Prostate gland (tissue), 2 donors: ENCODE measurements at regions not wholly inside any gene's neighbourhood (a gene's known extent, or its start where the extent isn't known, plus 50 kb on each side); places are given as distances from the start of the nearest gene placed in this dataset.

Experiments used
- POLR2A ChIP-seq: fragments of 450-650 bp; IDR thresholded peaks from one replicate; pipeline ENCODE4 v1.6.1; 2016; ENCODE audit warnings: antibody characterized with exemption, mild to moderate bottlenecking
- POLR2AphosphoS5 ChIP-seq: sonication (generic); formaldehyde crosslinking; IDR thresholded peaks from one replicate; pipeline ENCODE4 v1.6.1; 2017; ENCODE audit warnings: antibody characterized with exemption
- TF ChIP-seq, protein P1 (sequence below), 4 experiments: fragments of 200-600 bp in 2 of 4; fragments of 450-650 bp in 2 of 4; sonication (generic) in 2 of 4; IDR thresholded peaks; 1 replicate in 3 of 4; 2 replicates in 1 of 4; pipeline ENCODE4 v1.5.1; 2016 to 2019; ENCODE audit warnings: antibody characterized with exemption in 4 of 4, mild to moderate bottlenecking in 2 of 4, moderate library complexity in 2 of 4

DNA sequence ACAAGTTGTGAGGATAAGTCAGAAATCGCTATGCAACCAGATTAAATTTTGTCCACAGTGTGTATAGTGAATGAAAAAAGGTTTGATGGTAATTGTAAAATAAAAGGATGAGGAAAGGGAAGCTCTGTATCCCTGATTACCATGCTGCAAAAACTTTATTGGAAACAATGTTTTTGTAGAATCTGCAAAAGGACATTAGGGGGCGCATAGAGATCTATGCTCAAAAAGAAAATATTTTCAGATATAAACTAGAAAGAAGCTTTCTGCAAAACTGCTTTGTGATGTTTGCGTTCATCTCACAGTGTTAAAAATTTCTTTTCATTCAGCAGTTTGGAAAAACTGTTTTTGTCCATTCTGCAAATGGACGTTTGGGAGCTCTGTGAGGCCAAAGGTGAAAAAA is 390.5 kb downstream of the OR4C45 start:
- TF ChIP-seq POLR2A (no peak), POLR2AphosphoS5 (no peak)
- TF ChIP-seq, protein P1, sequence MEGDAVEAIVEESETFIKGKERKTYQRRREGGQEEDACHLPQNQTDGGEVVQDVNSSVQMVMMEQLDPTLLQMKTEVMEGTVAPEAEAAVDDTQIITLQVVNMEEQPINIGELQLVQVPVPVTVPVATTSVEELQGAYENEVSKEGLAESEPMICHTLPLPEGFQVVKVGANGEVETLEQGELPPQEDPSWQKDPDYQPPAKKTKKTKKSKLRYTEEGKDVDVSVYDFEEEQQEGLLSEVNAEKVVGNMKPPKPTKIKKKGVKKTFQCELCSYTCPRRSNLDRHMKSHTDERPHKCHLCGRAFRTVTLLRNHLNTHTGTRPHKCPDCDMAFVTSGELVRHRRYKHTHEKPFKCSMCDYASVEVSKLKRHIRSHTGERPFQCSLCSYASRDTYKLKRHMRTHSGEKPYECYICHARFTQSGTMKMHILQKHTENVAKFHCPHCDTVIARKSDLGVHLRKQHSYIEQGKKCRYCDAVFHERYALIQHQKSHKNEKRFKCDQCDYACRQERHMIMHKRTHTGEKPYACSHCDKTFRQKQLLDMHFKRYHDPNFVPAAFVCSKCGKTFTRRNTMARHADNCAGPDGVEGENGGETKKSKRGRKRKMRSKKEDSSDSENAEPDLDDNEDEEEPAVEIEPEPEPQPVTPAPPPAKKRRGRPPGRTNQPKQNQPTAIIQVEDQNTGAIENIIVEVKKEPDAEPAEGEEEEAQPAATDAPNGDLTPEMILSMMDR (IDR thresholded peaks at IDR 0.05), result no peak
